ENCODE measurements at regions not wholly inside any gene's neighbourhood (a gene's known extent, or its start where the extent isn't known, plus 50 kb on each side); places are given as distances from the start of the nearest gene placed in this dataset.

GRCh38 chr14:55822906-55823305, 242.9 kb downstream of the KTN1 start:
- no peak for TF ChIP-seq POLR2A (IDR thresholded peaks at IDR 0.05)
- no peak for TF ChIP-seq CTCF (IDR thresholded peaks at IDR 0.05)
